ENCODE measurements at regions not wholly inside any gene's neighbourhood (a gene's known extent, or its start where the extent isn't known, plus 50 kb on each side); places are given as distances from the start of the nearest gene placed in this dataset.

DNA sequence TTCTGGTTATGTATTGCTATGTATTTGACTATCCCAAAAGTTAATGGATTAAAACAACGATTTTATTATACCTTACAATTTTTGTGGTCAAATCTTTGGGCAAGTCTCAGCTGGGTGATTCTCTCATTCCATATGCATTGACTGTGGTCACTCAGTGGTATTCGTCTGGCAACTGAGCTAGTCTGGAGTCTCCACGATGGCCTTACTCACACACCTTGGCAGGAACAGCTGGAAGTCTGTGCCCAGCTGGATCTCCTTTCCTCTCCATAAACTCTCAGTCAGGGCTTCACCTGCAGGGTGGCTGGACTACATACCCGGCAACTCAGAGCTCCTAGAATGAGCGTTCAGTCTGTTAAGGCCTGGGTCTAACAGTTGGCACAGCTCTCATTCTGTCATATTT lies 141.1 kb upstream of the WDFY3 start:
- CTCF ChIA-PET, result interaction anchor here (1.4 to 1.8 kb wide), 2 partner anchors 23 to 640 kb away, joined by 3 read pairs; no protein-coding TSS in a partner anchor
- POLR2A ChIA-PET, result no interaction called here

GRCh38 chr4:85113706-85114105 lies 147.2 kb upstream of the WDFY3 start:
- Histone ChIP-seq H3K4me1 (no peaks in the 10 kb centered on the region), H3K4me3 (no peak overlapping the region), H3K27ac (no peak overlapping the region), H3K9me3 (no peaks in the 10 kb centered on the region), H3K4me2 (no peak overlapping the region)
- DNase-seq (ENCODE audit: low read depth in 1 of 2, low spot score in 1 of 2) (no peak), FAIRE-seq (no peak), ATAC-seq (no peak)
- TF ChIP-seq HOXB5 (CRISPR knock-in tag; IDR thresholded peaks at IDR 0.05) (no peak), HMGXB4 (CRISPR knock-in tag; IDR thresholded peaks at IDR 0.05; ENCODE audit: borderline replicate concordance) (no peak), FOXS1 (CRISPR knock-in tag; IDR thresholded peaks at IDR 0.05) (no peak), CHD4 (IDR thresholded peaks at IDR 0.05; ENCODE audit: borderline replicate concordance) (no peak), EHMT2 (IDR thresholded peaks at IDR 0.05; ENCODE audit: low read depth) (no peak), BHLHE40 (IDR thresholded peaks at IDR 0.05; ENCODE audit: low read depth, low read length) (no peak), TP53 (CRISPR knock-in tag; IDR thresholded peaks at IDR 0.05) (no peak), CEBPB (IDR thresholded peaks at IDR 0.05) (no peak), ZNF302 (CRISPR knock-in tag; IDR thresholded peaks at IDR 0.05) (no peak), HOXA7 (CRISPR knock-in tag; IDR thresholded peaks at IDR 0.05) (no peak), RCOR1 (IDR thresholded peaks at IDR 0.05; ENCODE audit: low read depth, low read length) (no peak), ZSCAN20 (CRISPR knock-in tag; IDR thresholded peaks at IDR 0.05) (no peak), MAFK (IDR thresholded peaks at IDR 0.05; ENCODE audit: partially characterized antibody) (no peak), PBX3 (IDR thresholded peaks at IDR 0.05) (no peak), NFE2L2 (conservative IDR thresholded peaks at IDR 0.05; ENCODE audit: low read length) (no peak), FOSB (CRISPR knock-in tag; IDR thresholded peaks at IDR 0.05) (no peak), POLR2AphosphoS2 (conservative IDR thresholded peaks at IDR 0.05; ENCODE audit: low read length) (no peak)
- TF ChIP-seq, protein P1, sequence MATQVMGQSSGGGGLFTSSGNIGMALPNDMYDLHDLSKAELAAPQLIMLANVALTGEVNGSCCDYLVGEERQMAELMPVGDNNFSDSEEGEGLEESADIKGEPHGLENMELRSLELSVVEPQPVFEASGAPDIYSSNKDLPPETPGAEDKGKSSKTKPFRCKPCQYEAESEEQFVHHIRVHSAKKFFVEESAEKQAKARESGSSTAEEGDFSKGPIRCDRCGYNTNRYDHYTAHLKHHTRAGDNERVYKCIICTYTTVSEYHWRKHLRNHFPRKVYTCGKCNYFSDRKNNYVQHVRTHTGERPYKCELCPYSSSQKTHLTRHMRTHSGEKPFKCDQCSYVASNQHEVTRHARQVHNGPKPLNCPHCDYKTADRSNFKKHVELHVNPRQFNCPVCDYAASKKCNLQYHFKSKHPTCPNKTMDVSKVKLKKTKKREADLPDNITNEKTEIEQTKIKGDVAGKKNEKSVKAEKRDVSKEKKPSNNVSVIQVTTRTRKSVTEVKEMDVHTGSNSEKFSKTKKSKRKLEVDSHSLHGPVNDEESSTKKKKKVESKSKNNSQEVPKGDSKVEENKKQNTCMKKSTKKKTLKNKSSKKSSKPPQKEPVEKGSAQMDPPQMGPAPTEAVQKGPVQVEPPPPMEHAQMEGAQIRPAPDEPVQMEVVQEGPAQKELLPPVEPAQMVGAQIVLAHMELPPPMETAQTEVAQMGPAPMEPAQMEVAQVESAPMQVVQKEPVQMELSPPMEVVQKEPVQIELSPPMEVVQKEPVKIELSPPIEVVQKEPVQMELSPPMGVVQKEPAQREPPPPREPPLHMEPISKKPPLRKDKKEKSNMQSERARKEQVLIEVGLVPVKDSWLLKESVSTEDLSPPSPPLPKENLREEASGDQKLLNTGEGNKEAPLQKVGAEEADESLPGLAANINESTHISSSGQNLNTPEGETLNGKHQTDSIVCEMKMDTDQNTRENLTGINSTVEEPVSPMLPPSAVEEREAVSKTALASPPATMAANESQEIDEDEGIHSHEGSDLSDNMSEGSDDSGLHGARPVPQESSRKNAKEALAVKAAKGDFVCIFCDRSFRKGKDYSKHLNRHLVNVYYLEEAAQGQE (IDR thresholded peaks at IDR 0.05), result no peak
- TF ChIP-seq, protein P2, sequence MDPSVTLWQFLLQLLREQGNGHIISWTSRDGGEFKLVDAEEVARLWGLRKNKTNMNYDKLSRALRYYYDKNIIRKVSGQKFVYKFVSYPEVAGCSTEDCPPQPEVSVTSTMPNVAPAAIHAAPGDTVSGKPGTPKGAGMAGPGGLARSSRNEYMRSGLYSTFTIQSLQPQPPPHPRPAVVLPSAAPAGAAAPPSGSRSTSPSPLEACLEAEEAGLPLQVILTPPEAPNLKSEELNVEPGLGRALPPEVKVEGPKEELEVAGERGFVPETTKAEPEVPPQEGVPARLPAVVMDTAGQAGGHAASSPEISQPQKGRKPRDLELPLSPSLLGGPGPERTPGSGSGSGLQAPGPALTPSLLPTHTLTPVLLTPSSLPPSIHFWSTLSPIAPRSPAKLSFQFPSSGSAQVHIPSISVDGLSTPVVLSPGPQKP (IDR thresholded peaks at IDR 0.05; ENCODE audit: low read depth, low read length), result no peak
- 69% methylated on average over 3 of the region's 3 CpGs for WGBS (ENCODE audit: missing lambda C conversion rate)
- CTCF ChIA-PET, result no interaction called here
- POLR2A ChIA-PET, result no interaction called here

More for the DNA sequence above, 141.1 kb upstream of the WDFY3 start:
- no peaks in the 10 kb centered on the region for H3K9me3 ChIP-seq
- H3K4me3 ChIP-seq, result no peak overlapping the region
- 0 out of 3 replicates have a peak, but pooled peaks cover 2% of the 10 kb centered on the region for H3K4me1 ChIP-seq
- H3K4me2 ChIP-seq, result no peak overlapping the region
- DNase-seq (ENCODE audit: low read depth in 1 of 2, low spot score in 1 of 2) (no peak), FAIRE-seq (no peak), ATAC-seq (no peak)
- H3K27ac ChIP-seq, result no peak overlapping the region
- WGBS (ENCODE audit: missing lambda C conversion rate), result 29% methylated on average over 5 of the region's 5 CpGs
- TF ChIP-seq JUN (IDR thresholded peaks at IDR 0.05), result no peak
- no peak for TF ChIP-seq SMC3 (IDR thresholded peaks at IDR 0.05)
- TF ChIP-seq POLR2A (IDR thresholded peaks at IDR 0.05; ENCODE audit: low read length), result no peak
- TF ChIP-seq CBX2 (IDR thresholded peaks at IDR 0.05; ENCODE audit: borderline replicate concordance, low read depth), result no peak
- TF ChIP-seq CHD4 (IDR thresholded peaks at IDR 0.05; ENCODE audit: borderline replicate concordance), result no peak
- TF ChIP-seq, protein P3, sequence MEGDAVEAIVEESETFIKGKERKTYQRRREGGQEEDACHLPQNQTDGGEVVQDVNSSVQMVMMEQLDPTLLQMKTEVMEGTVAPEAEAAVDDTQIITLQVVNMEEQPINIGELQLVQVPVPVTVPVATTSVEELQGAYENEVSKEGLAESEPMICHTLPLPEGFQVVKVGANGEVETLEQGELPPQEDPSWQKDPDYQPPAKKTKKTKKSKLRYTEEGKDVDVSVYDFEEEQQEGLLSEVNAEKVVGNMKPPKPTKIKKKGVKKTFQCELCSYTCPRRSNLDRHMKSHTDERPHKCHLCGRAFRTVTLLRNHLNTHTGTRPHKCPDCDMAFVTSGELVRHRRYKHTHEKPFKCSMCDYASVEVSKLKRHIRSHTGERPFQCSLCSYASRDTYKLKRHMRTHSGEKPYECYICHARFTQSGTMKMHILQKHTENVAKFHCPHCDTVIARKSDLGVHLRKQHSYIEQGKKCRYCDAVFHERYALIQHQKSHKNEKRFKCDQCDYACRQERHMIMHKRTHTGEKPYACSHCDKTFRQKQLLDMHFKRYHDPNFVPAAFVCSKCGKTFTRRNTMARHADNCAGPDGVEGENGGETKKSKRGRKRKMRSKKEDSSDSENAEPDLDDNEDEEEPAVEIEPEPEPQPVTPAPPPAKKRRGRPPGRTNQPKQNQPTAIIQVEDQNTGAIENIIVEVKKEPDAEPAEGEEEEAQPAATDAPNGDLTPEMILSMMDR (IDR thresholded peaks at IDR 0.05), result no peak
- no peak for TF ChIP-seq HDAC2 (IDR thresholded peaks at IDR 0.05)
- no peak for TF ChIP-seq FOXS1 (CRISPR knock-in tag; IDR thresholded peaks at IDR 0.05)
- no peak for TF ChIP-seq GATA3 (IDR thresholded peaks at IDR 0.05; ENCODE audit: borderline replicate concordance)
- TF ChIP-seq, protein P4, sequence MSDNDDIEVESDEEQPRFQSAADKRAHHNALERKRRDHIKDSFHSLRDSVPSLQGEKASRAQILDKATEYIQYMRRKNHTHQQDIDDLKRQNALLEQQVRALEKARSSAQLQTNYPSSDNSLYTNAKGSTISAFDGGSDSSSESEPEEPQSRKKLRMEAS (IDR thresholded peaks at IDR 0.05), result no peak
- TF ChIP-seq BHLHE40 (IDR thresholded peaks at IDR 0.05; ENCODE audit: low read depth, low read length), result no peak
